Nephron progenitor cell (in vitro differentiated cells): ENCODE measurements at regions not wholly inside any gene's neighbourhood (a gene's known extent, or its start where the extent isn't known, plus 50 kb on each side); places are given as distances from the start of the nearest gene placed in this dataset.

ENCODE experiments used
- DNase-seq: peaks from one replicate; pipeline ENCODE4 v3.0.0; 2021
- H3K27ac Mint-ChIP-seq: 2 replicates; pipeline ENCODE4 v1.8.0; 2021; ENCODE audit warnings: mild to moderate bottlenecking, moderate library complexity, mixed read lengths
- H3K27me3 Mint-ChIP-seq: 2 replicates; pipeline ENCODE4 v1.8.0; 2021; ENCODE audit warnings: mild to moderate bottlenecking, low read depth, mixed read lengths; ENCODE audit not compliant: poor library complexity
- H3K36me3 Mint-ChIP-seq: 2 replicates; pipeline ENCODE4 v1.8.0; 2021; ENCODE audit warnings: low read depth, mixed read lengths
- H3K4me1 Mint-ChIP-seq: 2 replicates; pipeline ENCODE4 v1.8.0; 2021; ENCODE audit warnings: mixed read lengths
- H3K4me3 Mint-ChIP-seq: 2 replicates; pipeline ENCODE4 v1.8.0; 2021; ENCODE audit warnings: mild to moderate bottlenecking, moderate library complexity, mixed read lengths
- H3K9me3 Mint-ChIP-seq: 2 replicates; pipeline ENCODE4 v1.8.0; 2021; ENCODE audit warnings: mild to moderate bottlenecking, moderate library complexity, mixed read lengths
- TF ChIP-seq, protein P1 (sequence below): fragments of 200-600 bp; sonication (generic); IDR thresholded peaks from 2 replicates; pipeline ENCODE4 v1.5.0; 2021; ENCODE audit warnings: antibody characterized with exemption

DNA sequence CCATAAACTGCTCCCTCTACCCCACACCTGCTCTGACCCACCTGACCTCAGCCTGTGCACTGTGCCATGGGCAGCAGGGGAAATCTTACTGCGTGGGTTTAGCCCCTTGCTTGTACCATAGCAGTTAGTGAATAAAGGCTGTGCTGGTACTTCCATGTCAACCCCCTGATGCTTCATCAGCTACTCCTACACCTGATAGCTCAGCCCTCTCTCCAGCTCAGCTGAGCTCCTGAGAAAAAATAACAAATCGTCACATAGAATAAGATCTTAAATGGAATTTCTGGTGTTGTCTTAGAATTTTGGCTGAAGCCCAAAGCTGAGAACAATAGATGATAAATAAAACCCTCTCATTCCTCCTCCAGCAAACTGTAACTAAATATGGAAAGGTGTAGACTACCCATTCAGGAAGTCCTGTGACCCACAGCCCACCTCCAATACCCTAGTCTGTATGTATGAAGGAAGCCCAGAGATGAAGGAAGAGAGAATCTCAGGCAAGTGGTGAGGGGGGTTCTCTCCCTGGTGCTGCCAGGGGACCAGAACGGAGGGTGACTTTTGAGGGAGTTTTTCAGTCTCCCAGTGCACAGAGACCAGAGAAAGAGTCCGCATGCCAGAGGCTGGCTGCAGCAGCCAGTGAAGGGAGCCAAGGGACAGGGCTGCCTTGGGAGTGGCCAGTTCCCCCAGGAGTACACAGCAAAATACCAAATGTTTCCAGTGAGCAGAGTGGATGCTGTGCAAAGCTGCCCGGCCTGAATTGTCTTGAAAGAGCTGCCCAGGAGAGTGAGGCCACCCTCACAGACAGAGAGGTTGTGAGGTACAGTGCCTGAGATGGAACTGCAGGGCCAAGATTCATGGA, 227.3 kb downstream of the QDPR start:
- H3K4me1 Mint-ChIP-seq = peaks cover 46% of the 10 kb centered on the region
- H3K27me3 Mint-ChIP-seq = no peaks in the 10 kb centered on the region
- H3K4me3 Mint-ChIP-seq = no peak overlapping the region
- H3K36me3 Mint-ChIP-seq = no peaks in the 10 kb centered on the region
- peak overlapping the region; percentile 16 for H3K27ac Mint-ChIP-seq
- TF ChIP-seq, protein P1, sequence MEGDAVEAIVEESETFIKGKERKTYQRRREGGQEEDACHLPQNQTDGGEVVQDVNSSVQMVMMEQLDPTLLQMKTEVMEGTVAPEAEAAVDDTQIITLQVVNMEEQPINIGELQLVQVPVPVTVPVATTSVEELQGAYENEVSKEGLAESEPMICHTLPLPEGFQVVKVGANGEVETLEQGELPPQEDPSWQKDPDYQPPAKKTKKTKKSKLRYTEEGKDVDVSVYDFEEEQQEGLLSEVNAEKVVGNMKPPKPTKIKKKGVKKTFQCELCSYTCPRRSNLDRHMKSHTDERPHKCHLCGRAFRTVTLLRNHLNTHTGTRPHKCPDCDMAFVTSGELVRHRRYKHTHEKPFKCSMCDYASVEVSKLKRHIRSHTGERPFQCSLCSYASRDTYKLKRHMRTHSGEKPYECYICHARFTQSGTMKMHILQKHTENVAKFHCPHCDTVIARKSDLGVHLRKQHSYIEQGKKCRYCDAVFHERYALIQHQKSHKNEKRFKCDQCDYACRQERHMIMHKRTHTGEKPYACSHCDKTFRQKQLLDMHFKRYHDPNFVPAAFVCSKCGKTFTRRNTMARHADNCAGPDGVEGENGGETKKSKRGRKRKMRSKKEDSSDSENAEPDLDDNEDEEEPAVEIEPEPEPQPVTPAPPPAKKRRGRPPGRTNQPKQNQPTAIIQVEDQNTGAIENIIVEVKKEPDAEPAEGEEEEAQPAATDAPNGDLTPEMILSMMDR = no peak
- peaks cover 4% of the 10 kb centered on the region for H3K9me3 Mint-ChIP-seq
- DNase-seq = no peak

DNA sequence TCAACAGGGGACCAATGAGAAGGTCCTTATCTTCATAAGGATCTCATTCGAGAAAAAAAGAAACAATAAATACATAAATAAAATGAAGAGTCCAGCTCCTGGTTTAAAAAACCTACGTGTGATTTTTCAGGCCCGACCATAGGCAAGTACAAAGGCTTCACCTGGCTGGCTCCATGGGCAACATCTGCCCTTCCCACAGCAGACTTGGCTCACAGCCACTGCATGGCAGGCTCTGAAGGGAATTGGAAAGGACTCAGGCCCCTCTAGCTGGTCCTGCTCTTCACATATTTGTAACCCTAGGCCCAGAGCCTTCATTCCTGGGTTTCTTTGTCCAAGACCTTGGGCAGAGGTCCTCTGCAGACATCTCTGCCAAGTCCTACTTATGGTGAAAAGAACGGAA, 228.1 kb downstream of the QDPR start:
- H3K4me1 Mint-ChIP-seq = peaks cover 47% of the 10 kb centered on the region
- H3K4me3 Mint-ChIP-seq = no peak overlapping the region
- H3K36me3 Mint-ChIP-seq = no peaks in the 10 kb centered on the region
- H3K27me3 Mint-ChIP-seq = peaks cover 3% of the 10 kb centered on the region
- no peak for DNase-seq
- peaks cover 4% of the 10 kb centered on the region for H3K9me3 Mint-ChIP-seq
- TF ChIP-seq, protein P1 = no peak
- H3K27ac Mint-ChIP-seq = no peak overlapping the region

DNA sequence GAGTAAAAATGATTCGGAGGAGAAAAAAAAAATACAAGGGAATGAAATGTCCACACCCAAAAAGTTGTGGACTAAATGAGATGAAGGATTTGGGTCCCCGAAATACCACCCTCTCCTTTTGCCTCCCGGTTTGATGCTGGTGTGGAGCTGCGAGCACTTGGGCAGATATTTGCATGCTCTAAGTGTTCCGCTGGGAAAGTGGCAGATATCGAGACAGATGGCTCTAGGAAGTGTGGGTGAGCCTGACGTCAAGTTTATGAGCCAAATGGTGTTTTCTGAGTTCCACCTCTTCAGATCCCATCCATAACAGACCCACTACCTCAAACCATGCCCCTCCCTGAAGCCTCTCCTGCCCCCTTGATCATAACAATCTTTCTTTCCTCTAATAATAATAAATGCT, 228.6 kb downstream of the QDPR start:
- Mint-ChIP-seq H3K27me3 (peaks cover 3% of the 10 kb centered on the region), H3K27ac (no peak overlapping the region), H3K4me3 (no peak overlapping the region), H3K4me1 (peaks cover 47% of the 10 kb centered on the region), H3K36me3 (no peaks in the 10 kb centered on the region), H3K9me3 (peaks cover under 1% of the 10 kb centered on the region)
- DNase-seq = no peak
- TF ChIP-seq, protein P1 = no peak

DNA sequence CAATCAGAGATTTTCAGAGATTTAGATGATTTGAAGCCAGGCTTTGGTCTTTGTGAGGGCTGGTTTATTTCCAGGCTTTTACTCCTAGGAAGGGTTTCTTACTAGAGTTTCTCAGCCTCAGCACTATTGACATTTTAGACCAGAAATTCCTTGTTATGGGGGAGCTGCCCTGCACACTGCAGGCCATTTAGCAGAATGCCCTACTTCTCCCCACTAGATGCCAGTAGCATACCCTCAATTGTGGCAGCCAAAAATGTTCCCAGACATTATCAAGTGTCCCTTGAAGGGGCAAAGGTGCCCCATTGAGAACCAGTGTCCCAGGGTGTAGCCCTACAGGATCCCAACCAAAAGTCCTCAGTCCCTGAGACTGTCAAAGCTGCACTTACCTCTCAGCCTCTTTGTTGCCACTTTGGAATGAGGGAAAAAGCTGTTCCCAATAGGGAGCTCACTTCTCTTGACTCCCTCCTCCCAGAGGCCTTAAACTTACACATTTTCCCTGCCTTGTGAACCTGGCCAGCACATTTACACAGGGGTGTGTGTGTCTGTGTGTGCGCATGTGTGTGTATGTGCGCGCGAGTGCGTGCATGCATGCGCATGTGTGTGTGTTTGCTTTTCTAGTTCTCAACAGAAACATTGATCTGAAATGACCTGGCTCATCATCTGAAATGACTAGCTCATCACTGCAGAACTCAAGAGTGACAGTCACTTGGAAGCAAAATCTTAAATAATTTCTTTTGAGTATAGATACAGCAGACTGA, 231.4 kb downstream of the QDPR start:
- TF ChIP-seq, protein P1 = no peak
- H3K27ac Mint-ChIP-seq = no peak overlapping the region
- no peaks in the 10 kb centered on the region for H3K9me3 Mint-ChIP-seq
- no peaks in the 10 kb centered on the region for H3K36me3 Mint-ChIP-seq
- H3K4me3 Mint-ChIP-seq = no peak overlapping the region
- peaks cover 37% of the 10 kb centered on the region for H3K4me1 Mint-ChIP-seq
- peaks cover 6% of the 10 kb centered on the region for H3K27me3 Mint-ChIP-seq
- DNase-seq = no peak

DNA sequence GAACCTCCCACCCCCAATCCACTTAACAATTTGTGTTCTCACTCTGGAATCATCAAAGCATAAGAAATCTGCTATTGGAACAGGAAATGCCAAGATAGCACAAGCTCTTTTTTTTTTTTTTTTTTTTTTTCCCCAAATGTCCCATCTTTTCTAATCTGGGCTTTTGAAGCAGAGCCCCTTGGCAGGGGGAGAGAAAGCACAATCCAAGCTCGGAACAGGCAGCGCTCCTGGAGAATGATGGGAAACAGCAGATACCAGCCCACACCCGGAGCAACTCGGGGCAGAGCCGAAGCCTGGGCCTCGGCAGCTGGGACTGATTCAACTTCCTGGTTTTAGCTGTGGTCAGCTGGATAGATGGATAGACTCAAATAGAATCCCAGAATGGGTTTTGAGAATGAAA, 235.1 kb downstream of the QDPR start:
- Mint-ChIP-seq H3K36me3 (no peaks in the 10 kb centered on the region), H3K4me1 (peaks cover 14% of the 10 kb centered on the region), H3K27me3 (peaks cover 6% of the 10 kb centered on the region), H3K27ac (no peak overlapping the region), H3K9me3 (no peaks in the 10 kb centered on the region), H3K4me3 (no peak overlapping the region)
- TF ChIP-seq, protein P1 = no peak
- DNase-seq = no peak
